D721Med (cell line): ENCODE measurements at regions not wholly inside any gene's neighbourhood (a gene's known extent, or its start where the extent isn't known, plus 50 kb on each side); places are given as distances from the start of the nearest gene placed in this dataset.
"Not testable (repeated sequence)": the region's sequence is repeated elsewhere in the genome, so short reads cannot be mapped to it uniquely, and the experiment has no call there.

Source experiments
- DNase-seq: peaks from one replicate; pipeline ENCODE4 v3.0.0; 2011; ENCODE audit warnings: low spot score; ENCODE audit not compliant: insufficient read length
- FAIRE-seq: peaks from 2 replicates; lab custom pipeline; 2011; peaks lifted over from hg19 to GRCh38; lab: Jason Lieb, UNC
- TF ChIP-seq, protein P1 (sequence below): IDR thresholded peaks from 2 replicates; pipeline ENCODE4 v1.5.1; 2012; ENCODE audit warnings: mild to moderate bottlenecking, control low read depth; ENCODE audit not compliant: insufficient read depth; ENCODE audit errors: missing control alignments

DNA sequence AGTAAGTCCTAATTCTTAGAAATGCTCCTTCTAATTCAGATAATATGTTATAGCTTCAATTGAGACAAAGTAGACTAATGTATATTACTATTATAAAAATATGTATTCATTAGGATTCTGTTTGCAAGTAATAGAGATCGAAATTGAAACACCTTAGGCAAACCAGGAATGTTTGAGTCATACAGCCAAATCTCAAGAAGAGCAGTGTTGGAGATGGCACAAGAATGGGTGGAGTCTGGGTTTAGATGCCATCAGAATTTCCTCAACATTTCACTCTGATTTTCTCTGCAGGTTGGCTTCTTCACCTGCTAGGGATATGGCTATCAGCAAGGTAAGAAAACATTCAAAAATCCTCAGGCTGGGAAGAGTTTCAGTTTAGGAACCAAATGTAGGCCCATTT, 405.4 kb downstream of the CCDC85A start:
- FAIRE-seq (no peak), DNase-seq (no peak)
- TF ChIP-seq, protein P1, sequence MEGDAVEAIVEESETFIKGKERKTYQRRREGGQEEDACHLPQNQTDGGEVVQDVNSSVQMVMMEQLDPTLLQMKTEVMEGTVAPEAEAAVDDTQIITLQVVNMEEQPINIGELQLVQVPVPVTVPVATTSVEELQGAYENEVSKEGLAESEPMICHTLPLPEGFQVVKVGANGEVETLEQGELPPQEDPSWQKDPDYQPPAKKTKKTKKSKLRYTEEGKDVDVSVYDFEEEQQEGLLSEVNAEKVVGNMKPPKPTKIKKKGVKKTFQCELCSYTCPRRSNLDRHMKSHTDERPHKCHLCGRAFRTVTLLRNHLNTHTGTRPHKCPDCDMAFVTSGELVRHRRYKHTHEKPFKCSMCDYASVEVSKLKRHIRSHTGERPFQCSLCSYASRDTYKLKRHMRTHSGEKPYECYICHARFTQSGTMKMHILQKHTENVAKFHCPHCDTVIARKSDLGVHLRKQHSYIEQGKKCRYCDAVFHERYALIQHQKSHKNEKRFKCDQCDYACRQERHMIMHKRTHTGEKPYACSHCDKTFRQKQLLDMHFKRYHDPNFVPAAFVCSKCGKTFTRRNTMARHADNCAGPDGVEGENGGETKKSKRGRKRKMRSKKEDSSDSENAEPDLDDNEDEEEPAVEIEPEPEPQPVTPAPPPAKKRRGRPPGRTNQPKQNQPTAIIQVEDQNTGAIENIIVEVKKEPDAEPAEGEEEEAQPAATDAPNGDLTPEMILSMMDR = no peak

DNA sequence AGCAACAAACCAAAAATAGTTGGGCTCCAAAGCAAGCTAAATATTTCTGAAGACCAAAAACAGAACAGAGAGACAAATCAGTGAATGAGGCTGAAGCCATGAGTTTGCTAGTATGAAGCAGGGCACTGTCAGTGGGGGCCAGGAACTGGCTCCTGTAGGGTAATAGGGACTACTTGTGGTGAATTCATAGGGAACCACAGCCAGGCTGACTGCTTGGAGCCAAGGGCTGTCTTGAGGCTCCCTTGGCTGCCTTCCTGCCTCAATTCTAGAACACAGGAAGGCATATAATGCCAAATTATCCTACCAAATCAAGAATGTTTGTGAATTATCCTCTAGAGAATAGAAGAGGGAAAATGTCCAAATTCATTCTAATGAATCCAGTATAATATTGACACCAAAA, 406.0 kb downstream of the CCDC85A start:
- DNase-seq (no peak), FAIRE-seq (no peak)
- TF ChIP-seq, protein P1 = no peak

DNA sequence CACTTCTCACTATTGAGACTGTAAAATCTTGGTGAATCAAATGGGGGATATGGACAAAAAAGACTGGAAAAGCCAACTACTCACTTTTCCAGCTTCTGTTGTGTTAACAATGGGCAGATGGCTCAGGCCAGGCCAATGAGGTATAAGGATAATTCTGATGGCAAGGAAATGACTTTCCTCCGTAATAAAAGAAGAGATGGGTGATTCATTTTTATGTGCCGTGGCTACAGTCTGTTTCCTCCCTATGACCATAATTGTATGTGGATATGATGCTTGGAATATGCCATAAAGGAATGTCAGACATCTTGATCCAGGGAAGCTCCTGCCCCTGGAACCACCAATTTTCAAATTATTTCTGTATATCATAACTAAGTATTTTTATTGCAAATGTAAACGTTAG, 406.8 kb downstream of the CCDC85A start:
- TF ChIP-seq, protein P1 = no peak
- DNase-seq (no peak), FAIRE-seq (no peak)

DNA sequence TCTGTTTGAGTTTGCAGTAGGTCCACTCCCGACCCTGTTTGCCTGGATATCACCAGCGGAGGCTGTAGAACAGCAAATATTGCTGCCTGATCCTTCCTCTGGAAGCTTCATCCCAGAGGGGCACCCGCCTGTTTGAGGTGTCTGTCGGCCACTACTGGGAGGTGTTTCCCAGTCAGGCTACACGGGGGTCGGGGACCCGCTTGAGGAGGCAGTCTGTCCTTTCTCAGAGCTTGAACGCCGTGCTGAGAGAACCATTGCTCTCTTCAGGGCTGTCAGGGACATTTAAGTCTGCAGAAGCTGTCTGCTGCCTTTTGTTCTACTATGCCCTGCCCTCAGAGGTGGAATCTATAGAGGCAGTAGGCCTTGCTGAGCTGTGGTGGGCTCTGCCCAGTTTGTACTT, 422.3 kb downstream of the CCDC85A start:
- not testable (repeated sequence) for FAIRE-seq, DNase-seq

DNA sequence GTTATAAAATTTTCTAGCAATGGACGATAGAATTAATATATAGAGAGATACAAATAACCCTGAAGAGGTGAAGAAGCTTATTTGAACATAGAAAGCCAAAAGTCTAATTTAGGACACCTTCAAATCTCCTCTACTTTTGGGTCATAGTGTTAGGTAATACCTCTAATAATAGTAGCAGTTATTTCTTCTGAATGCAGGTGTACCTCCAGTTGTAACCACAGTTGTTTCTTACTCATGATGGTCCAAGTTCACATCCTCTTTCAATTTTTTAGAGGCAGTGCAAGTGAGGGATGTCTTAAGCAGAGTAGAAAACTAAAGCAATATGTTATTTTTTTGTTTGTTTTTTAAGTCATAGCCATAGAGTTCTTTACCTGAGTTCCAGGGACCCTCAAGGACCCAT, 429.5 kb downstream of the CCDC85A start:
- TF ChIP-seq, protein P1 = no peak
- no peak for DNase-seq

DNA sequence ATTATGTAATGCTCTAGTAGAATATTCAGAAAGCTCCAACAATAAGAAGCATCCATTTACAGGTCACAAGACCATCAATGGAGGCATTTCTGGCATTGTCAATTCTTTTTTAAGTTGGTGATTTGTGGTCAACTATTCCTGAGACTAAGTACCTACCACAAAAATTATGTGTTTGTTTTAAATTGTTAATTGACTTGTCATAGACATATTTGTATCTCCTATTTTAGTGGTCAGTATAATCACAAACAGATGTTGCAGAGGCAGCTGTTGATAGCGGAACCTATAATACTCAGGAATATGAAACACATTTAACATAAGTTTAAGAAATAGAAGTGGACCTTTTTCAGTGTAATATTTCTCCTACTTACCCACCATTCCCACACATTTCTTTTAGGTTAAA, 430.1 kb downstream of the CCDC85A start:
- FAIRE-seq (no peak), DNase-seq (no peak)
- TF ChIP-seq, protein P1 = no peak

More for the DNA sequence above, 429.5 kb downstream of the CCDC85A start:
- FAIRE-seq = no peak

DNA sequence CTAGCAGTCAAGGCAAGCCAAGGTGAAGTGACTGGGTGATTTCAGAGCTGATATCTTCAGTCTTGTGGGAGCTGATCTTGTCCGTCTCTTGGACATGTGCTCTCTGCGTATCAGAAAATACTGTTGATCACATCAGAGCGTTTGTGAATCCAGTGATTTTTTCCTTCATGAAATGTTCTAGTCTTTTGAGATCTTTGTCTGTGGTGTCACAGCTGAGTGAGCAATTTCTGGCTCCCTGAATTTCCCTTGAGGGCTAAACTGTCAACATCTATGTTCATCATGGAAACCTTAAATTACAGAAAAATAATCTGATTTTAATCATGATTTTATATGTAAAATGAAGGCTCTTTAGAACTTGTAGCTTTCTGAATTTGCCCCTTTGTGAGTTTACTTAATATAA, 432.0 kb downstream of the CCDC85A start:
- TF ChIP-seq, protein P1 = no peak
- DNase-seq (no peak), FAIRE-seq (no peak)

DNA sequence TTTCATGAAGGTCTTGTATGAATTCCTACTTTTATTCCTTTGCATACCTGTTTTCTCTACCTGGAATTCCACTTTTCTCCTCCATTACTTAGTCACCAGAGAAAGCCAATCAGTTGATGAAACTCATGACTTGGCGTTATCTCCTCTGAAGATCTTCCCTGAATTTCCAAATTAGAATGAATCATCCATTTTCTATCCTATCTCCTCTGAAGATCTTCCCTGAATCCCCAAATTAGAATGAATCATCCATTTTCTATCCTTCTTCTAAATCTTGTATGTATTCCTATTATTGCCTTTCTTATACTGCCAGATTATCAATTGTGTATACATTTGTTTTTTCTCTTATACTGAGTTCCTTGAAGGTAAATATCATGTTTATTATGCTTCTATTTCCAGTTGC, 440.4 kb downstream of the CCDC85A start:
- FAIRE-seq (no peak), DNase-seq (no peak)
- TF ChIP-seq, protein P1 = no peak
